ENCODE measurements at regions not wholly inside any gene's neighbourhood (a gene's known extent, or its start where the extent isn't known, plus 50 kb on each side); places are given as distances from the start of the nearest gene placed in this dataset.

- WGBS, result 45% methylated on average over 1 of the region's 1 CpG
- Histone ChIP-seq H3K36me3 (no peaks in the 10 kb centered on the region), H3K27ac (replicated peaks in 1 of 4) (no peak overlapping the region), H3K4me3 (no peak overlapping the region), H3K27me3 (no peaks in the 10 kb centered on the region), H3K4me1 (no peaks in the 10 kb centered on the region), H3K9me3 (no peaks in the 10 kb centered on the region)
- intact Hi-C loops (cut with DNase I), result no loop called here
- TF ChIP-seq CTCF (IDR thresholded peaks at IDR 0.05), result no peak
- no peak for TF ChIP-seq EP300 (IDR thresholded peaks at IDR 0.05)
- TF ChIP-seq POLR2A (IDR thresholded peaks at IDR 0.05; ENCODE audit: low read depth), result no peak
- no peak for TF ChIP-seq POLR2AphosphoS5 (IDR thresholded peaks at IDR 0.05)
- DNase-seq (ENCODE audit: extremely low spot score), result no peak
Observed at GRCh38 chr11:41519696-41520095, 60.2 kb upstream of the LRRC4C start.

GRCh38 chr11:41522391-41522790, 62.9 kb upstream of the LRRC4C start:
- no peaks in the 10 kb centered on the region for H3K4me1 ChIP-seq
- DNase-seq (ENCODE audit: extremely low spot score), result no peak
- no peak for TF ChIP-seq POLR2A (IDR thresholded peaks at IDR 0.05; ENCODE audit: low read depth)
- TF ChIP-seq POLR2AphosphoS5 (IDR thresholded peaks at IDR 0.05), result no peak
- TF ChIP-seq CTCF (IDR thresholded peaks at IDR 0.05), result no peak
- TF ChIP-seq EP300 (IDR thresholded peaks at IDR 0.05), result no peak
- no peak overlapping the region for H3K27ac ChIP-seq (replicated peaks in 1 of 4)
- H3K27me3 ChIP-seq, result no peaks in the 10 kb centered on the region
- no peaks in the 10 kb centered on the region for H3K36me3 ChIP-seq
- intact Hi-C loops (cut with DNase I), result no loop called here
- H3K4me3 ChIP-seq, result no peak overlapping the region
- no peaks in the 10 kb centered on the region for H3K9me3 ChIP-seq

GRCh38 chr11:41522899-41523672, 63.6 kb upstream of the LRRC4C start:
- H3K9me3 ChIP-seq, result no peaks in the 10 kb centered on the region
- DNase-seq (ENCODE audit: extremely low spot score), result no peak
- no peak overlapping the region for H3K27ac ChIP-seq (replicated peaks in 1 of 4)
- intact Hi-C loops (cut with DNase I), result no loop called here
- H3K4me1 ChIP-seq, result no peaks in the 10 kb centered on the region
- WGBS, result 49% methylated on average over 2 of the region's 2 CpGs
- H3K36me3 ChIP-seq, result no peaks in the 10 kb centered on the region
- TF ChIP-seq POLR2AphosphoS5 (IDR thresholded peaks at IDR 0.05), result no peak
- no peak for TF ChIP-seq POLR2A (IDR thresholded peaks at IDR 0.05; ENCODE audit: low read depth)
- no peak for TF ChIP-seq CTCF (IDR thresholded peaks at IDR 0.05)
- TF ChIP-seq EP300 (IDR thresholded peaks at IDR 0.05), result no peak
- H3K4me3 ChIP-seq, result no peak overlapping the region
- H3K27me3 ChIP-seq, result no peaks in the 10 kb centered on the region

DNA sequence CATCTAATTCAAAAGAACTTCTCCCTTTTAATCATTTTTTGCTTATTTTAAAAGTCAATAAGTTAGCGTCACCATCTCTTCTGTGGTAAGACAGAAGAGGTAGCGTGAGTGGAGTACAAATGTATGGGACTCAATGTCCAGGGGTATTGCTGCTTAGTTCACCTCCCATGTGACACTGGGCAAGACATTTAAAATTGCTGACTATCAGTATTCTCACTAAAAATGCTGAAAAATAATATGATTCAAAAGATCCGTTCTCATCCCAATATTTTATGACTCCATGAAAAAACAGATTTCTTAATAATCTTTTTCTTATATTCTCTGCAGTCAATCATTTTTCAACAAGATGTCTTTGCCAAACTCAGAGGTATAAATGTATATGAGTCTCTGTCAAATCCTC, 68.1 kb upstream of the LRRC4C start:
- DNase-seq (ENCODE audit: extremely low spot score), result no peak
- Histone ChIP-seq H3K36me3 (no peaks in the 10 kb centered on the region), H3K4me3 (no peak overlapping the region), H3K27ac (replicated peaks in 1 of 4) (no peak overlapping the region), H3K4me1 (no peaks in the 10 kb centered on the region), H3K9me3 (no peaks in the 10 kb centered on the region), H3K27me3 (no peaks in the 10 kb centered on the region)
- TF ChIP-seq POLR2AphosphoS5 (IDR thresholded peaks at IDR 0.05), result no peak
- TF ChIP-seq POLR2A (IDR thresholded peaks at IDR 0.05; ENCODE audit: low read depth), result no peak
- TF ChIP-seq CTCF (IDR thresholded peaks at IDR 0.05), result no peak
- no peak for TF ChIP-seq EP300 (IDR thresholded peaks at IDR 0.05)
- WGBS, result 83% methylated on average over 3 of the region's 3 CpGs
- intact Hi-C loops (cut with DNase I), result no loop called here

GRCh38 chr11:41532413-41532812, 73.0 kb upstream of the LRRC4C start:
- DNase-seq (ENCODE audit: extremely low spot score), result no peak
- intact Hi-C loops (cut with DNase I), result no loop called here
- H3K27ac ChIP-seq (replicated peaks in 1 of 4), result no peak overlapping the region
- no peak for TF ChIP-seq EP300 (IDR thresholded peaks at IDR 0.05)
- WGBS, result 94% methylated on average over 7 of the region's 7 CpGs
- H3K4me3 ChIP-seq, result no peak overlapping the region
- H3K4me1 ChIP-seq, result no peaks in the 10 kb centered on the region
- H3K27me3 ChIP-seq, result no peaks in the 10 kb centered on the region
- no peaks in the 10 kb centered on the region for H3K9me3 ChIP-seq
- H3K36me3 ChIP-seq, result no peaks in the 10 kb centered on the region

Measured in esophagus muscularis mucosa (tissue), 4 donors.